Tibial nerve (tissue), 4 donors: ENCODE measurements at regions not wholly inside any gene's neighbourhood (a gene's known extent, or its start where the extent isn't known, plus 50 kb on each side); places are given as distances from the start of the nearest gene placed in this dataset.
"Not testable (repeated sequence)": the region's sequence is repeated elsewhere in the genome, so short reads cannot be mapped to it uniquely, and the experiment has no call there.

Experiments used
- DNase-seq, 2 donors: peaks; one replicate each; pipeline ENCODE4 v3.0.0-alpha.2; 2019; ENCODE audit warnings: low spot score in 2 of 2
- H3K27ac ChIP-seq, 4 donors: fragments of 200-600 bp; sonication (generic) in 3 of 4; one replicate each; pipeline ENCODE4 v1.5.1; 2017 to 2019; ENCODE audit warnings: mild to moderate bottlenecking in 1 of 4
- H3K27me3 ChIP-seq, 2 donors: fragments of 200-600 bp; sonication (generic) in 1 of 2; one replicate each; pipeline versions ENCODE4 v1.5.1 to v1.6.0; 2017 to 2019
- H3K36me3 ChIP-seq, 3 donors: fragments of 200-600 bp; sonication (generic); one replicate each; pipeline ENCODE4 v1.5.1; 2018 to 2019
- H3K4me1 ChIP-seq, 4 donors: fragments of 200-600 bp; sonication (generic) in 3 of 4; one replicate each; pipeline ENCODE4 v1.5.1; 2017 to 2019
- H3K4me3 ChIP-seq, 4 donors: fragments of 200-600 bp; sonication (generic) in 3 of 4; one replicate each; pipeline ENCODE4 v1.5.1; 2017 to 2019; ENCODE audit warnings: mild to moderate bottlenecking in 1 of 4, moderate library complexity in 1 of 4
- H3K9me3 ChIP-seq, 4 donors: fragments of 200-600 bp; sonication (generic) in 3 of 4; one replicate each; pipeline ENCODE4 v1.5.1; 2017 to 2019
- CTCF ChIP-seq, 5 experiments: fragments of 200-600 bp in 3 of 5; fragments of 450-650 bp in 2 of 5; sonication (generic) in 3 of 5; IDR thresholded peaks; one replicate each; pipeline ENCODE4 v1.5.1; 2016 to 2019; ENCODE audit warnings: antibody characterized with exemption in 5 of 5, mild to moderate bottlenecking in 3 of 5, moderate library complexity in 2 of 5
- EP300 ChIP-seq, 2 donors: sonication (generic); formaldehyde crosslinking; IDR thresholded peaks; one replicate each; pipeline ENCODE4 v1.6.1; 2017; ENCODE audit warnings: antibody characterized with exemption in 2 of 2, mild to moderate bottlenecking in 1 of 2
- POLR2A ChIP-seq, 2 donors: fragments of 450-650 bp; IDR thresholded peaks; one replicate each; pipeline ENCODE4 v1.6.1; 2017; ENCODE audit warnings: antibody characterized with exemption in 2 of 2, mild to moderate bottlenecking in 2 of 2, moderate library complexity in 2 of 2
- WGBS, 2 donors: methylation state at CpG; one replicate each; pipeline ENCODE4 v1.1.5; 2018; 5-methylcytosine and 5-hydroxymethylcytosine counted together

- Histone ChIP-seq H3K4me3 (no peak overlapping the region), H3K27ac (peak overlapping the region in 3 of 4 donors; percentile 45 to 72 (median 48)), H3K27me3 (no peaks in the 10 kb centered on the region), H3K9me3 (no peaks in the 10 kb centered on the region), H3K4me1 (peaks cover 0 to 4% (median 2%) of the 10 kb centered on the region in 4 donors), H3K36me3 (no peaks in the 10 kb centered on the region)
- 38 to 42% methylated on average over 12 of the region's 12 CpGs for WGBS, 2 donors
- DNase-seq: no peak
- TF ChIP-seq CTCF (IDR thresholded peaks at IDR 0.05): no peak
- no peak for TF ChIP-seq POLR2A (IDR thresholded peaks at IDR 0.05)
- no peak for TF ChIP-seq EP300 (IDR thresholded peaks at IDR 0.05)
Observed at GRCh38 chr6:149140137-149140909, 177.2 kb upstream of the TAB2 start.

- peak overlapping the region in 3 of 4 donors; percentile 45 to 72 (median 48) for H3K27ac ChIP-seq
- H3K4me1 ChIP-seq: peaks cover 0 to 4% (median 0%) of the 10 kb centered on the region in 4 donors
- H3K9me3 ChIP-seq: no peaks in the 10 kb centered on the region
- TF ChIP-seq CTCF (IDR thresholded peaks at IDR 0.05) (no peak), EP300 (IDR thresholded peaks at IDR 0.05) (no peak), POLR2A (IDR thresholded peaks at IDR 0.05) (no peak)
- WGBS, 2 donors: 24 to 39% methylated on average over 1 of the region's 1 CpG
- no peak overlapping the region for H3K4me3 ChIP-seq
- no peaks in the 10 kb centered on the region for H3K27me3 ChIP-seq
- no peaks in the 10 kb centered on the region for H3K36me3 ChIP-seq
- no peak for DNase-seq
Observed at GRCh38 chr6:149140910-149141290, 176.6 kb upstream of the TAB2 start.

GRCh38 chr6:149142924-149143429 lies 174.5 kb upstream of the TAB2 start:
- Histone ChIP-seq H3K9me3 (no peaks in the 10 kb centered on the region), H3K4me3 (no peak overlapping the region), H3K36me3 (no peaks in the 10 kb centered on the region), H3K27me3 (no peaks in the 10 kb centered on the region), H3K27ac (no peak overlapping the region), H3K4me1 (peaks cover 0 to 5% (median 2%) of the 10 kb centered on the region in 4 donors)
- DNase-seq: no peak
- 73 to 94% methylated on average over 2 of the region's 2 CpGs for WGBS, 2 donors
- TF ChIP-seq POLR2A (IDR thresholded peaks at IDR 0.05) (no peak), EP300 (IDR thresholded peaks at IDR 0.05) (no peak), CTCF (IDR thresholded peaks at IDR 0.05) (no peak)

GRCh38 chr6:149145800-149146199 lies 171.7 kb upstream of the TAB2 start:
- not testable (repeated sequence) for H3K9me3 ChIP-seq, H3K4me3 ChIP-seq, DNase-seq, H3K4me1 ChIP-seq, H3K27me3 ChIP-seq, H3K36me3 ChIP-seq, H3K27ac ChIP-seq

GRCh38 chr6:149147195-149147594 lies 170.3 kb upstream of the TAB2 start:
- 12 to 22% methylated on average over 3 of the region's 3 CpGs for WGBS, 2 donors
- no peaks in the 10 kb centered on the region for H3K27me3 ChIP-seq
- H3K4me3 ChIP-seq: no peak overlapping the region
- H3K36me3 ChIP-seq: no peaks in the 10 kb centered on the region
- H3K9me3 ChIP-seq: no peaks in the 10 kb centered on the region
- H3K4me1 ChIP-seq: peaks cover 0 to 5% (median 0%) of the 10 kb centered on the region in 4 donors
- no peak for DNase-seq
- H3K27ac ChIP-seq: peak overlapping the region in 2 of 4 donors; percentile 11 to 26
- TF ChIP-seq EP300 (IDR thresholded peaks at IDR 0.05): no peak
- TF ChIP-seq CTCF (IDR thresholded peaks at IDR 0.05): no peak
- TF ChIP-seq POLR2A (IDR thresholded peaks at IDR 0.05): no peak
